ENCODE measurements at regions not wholly inside any gene's neighbourhood (a gene's known extent, or its start where the extent isn't known, plus 50 kb on each side); places are given as distances from the start of the nearest gene placed in this dataset.

GRCh38 chr10:110372656-110373055, 67.9 kb upstream of the SMNDC1 start:
- Histone ChIP-seq H3K36me3 (no peaks in the 10 kb centered on the region), H3K4me3 (no peak overlapping the region), H3K4me1 (peaks cover 9% of the 10 kb centered on the region), H3K27ac (no peak overlapping the region), H3K27me3 (no peaks in the 10 kb centered on the region), H3K9me3 (no peaks in the 10 kb centered on the region)
- intact Hi-C loops (cut with DNase I), result no loop called here
- no peak for TF ChIP-seq CTCF (IDR thresholded peaks at IDR 0.05)
- DNase-seq, result no peak
- no peak for ATAC-seq

GRCh38 chr10:110373059-110373458, 68.3 kb upstream of the SMNDC1 start:
- H3K9me3 ChIP-seq, result no peaks in the 10 kb centered on the region
- H3K36me3 ChIP-seq, result no peaks in the 10 kb centered on the region
- H3K27me3 ChIP-seq, result no peaks in the 10 kb centered on the region
- TF ChIP-seq CTCF (IDR thresholded peaks at IDR 0.05), result no peak
- intact Hi-C loops (cut with DNase I), result no loop called here
- H3K27ac ChIP-seq, result no peak overlapping the region
- H3K4me3 ChIP-seq, result no peak overlapping the region
- no peak for DNase-seq
- H3K4me1 ChIP-seq, result peaks cover 9% of the 10 kb centered on the region
- no peak for ATAC-seq

- intact Hi-C loops (cut with DNase I), result no loop called here
- TF ChIP-seq CTCF (IDR thresholded peaks at IDR 0.05), result no peak
- H3K27me3 ChIP-seq, result no peaks in the 10 kb centered on the region
- peaks cover 9% of the 10 kb centered on the region for H3K4me1 ChIP-seq
- no peaks in the 10 kb centered on the region for H3K9me3 ChIP-seq
- H3K4me3 ChIP-seq, result no peak overlapping the region
- no peak for DNase-seq
- ATAC-seq, result no peak
- no peak overlapping the region for H3K27ac ChIP-seq
- no peaks in the 10 kb centered on the region for H3K36me3 ChIP-seq
Measured at GRCh38 chr10:110373857-110374654, 69.3 kb upstream of the SMNDC1 start.

- H3K27ac ChIP-seq, result no peak overlapping the region
- TF ChIP-seq CTCF (IDR thresholded peaks at IDR 0.05), result no peak
- H3K9me3 ChIP-seq, result no peaks in the 10 kb centered on the region
- intact Hi-C loops (cut with DNase I), result no loop called here
- no peaks in the 10 kb centered on the region for H3K36me3 ChIP-seq
- ATAC-seq (no peak), DNase-seq (no peak)
- H3K27me3 ChIP-seq, result no peaks in the 10 kb centered on the region
- H3K4me3 ChIP-seq, result no peak overlapping the region
- peaks cover 9% of the 10 kb centered on the region for H3K4me1 ChIP-seq
Measured at GRCh38 chr10:110375121-110375520, 70.4 kb upstream of the SMNDC1 start.

- ATAC-seq (peak; percentile 83), DNase-seq (peak; percentile 72)
- Histone ChIP-seq H3K9me3 (no peaks in the 10 kb centered on the region), H3K27ac (peak overlapping the region; percentile 58), H3K4me3 (no peak overlapping the region), H3K4me1 (peaks cover 9% of the 10 kb centered on the region), H3K27me3 (no peaks in the 10 kb centered on the region), H3K36me3 (no peaks in the 10 kb centered on the region)
- intact Hi-C loops (cut with DNase I), result no loop called here
- peak; percentile 8 for TF ChIP-seq CTCF (IDR thresholded peaks at IDR 0.05)
Measured at GRCh38 chr10:110376021-110376766, 71.5 kb upstream of the SMNDC1 start.
